Kidney capillary endothelial cell (primary cell): ENCODE measurements at regions not wholly inside any gene's neighbourhood (a gene's known extent, or its start where the extent isn't known, plus 50 kb on each side); places are given as distances from the start of the nearest gene placed in this dataset.
"Not testable (repeated sequence)": the region's sequence is repeated elsewhere in the genome, so short reads cannot be mapped to it uniquely, and the experiment has no call there.

ENCODE experiments used
- DNase-seq: peaks from one replicate; pipeline ENCODE4 v3.0.0-alpha.2; 2018; ENCODE audit warnings: low spot score

DNA sequence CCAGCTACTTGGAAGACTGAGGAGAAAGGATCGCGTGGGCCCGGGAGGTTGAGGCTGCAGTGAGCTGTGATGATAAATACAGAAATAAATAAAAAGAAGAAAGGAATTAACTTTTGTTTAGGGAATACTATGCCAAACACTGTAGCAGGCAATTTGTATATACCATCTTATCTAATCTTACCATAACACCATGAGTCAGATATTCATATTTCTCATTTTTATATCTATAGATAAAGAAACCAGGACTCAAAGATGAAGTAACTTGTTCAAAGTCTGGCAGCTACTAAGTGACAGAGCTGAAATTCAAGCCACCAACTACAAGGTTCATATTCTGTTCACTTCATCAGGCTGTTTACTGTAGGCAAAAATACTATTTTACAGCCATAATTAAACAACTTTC, 119.2 kb upstream of the SLC39A10 start:
- no peak for DNase-seq

DNA sequence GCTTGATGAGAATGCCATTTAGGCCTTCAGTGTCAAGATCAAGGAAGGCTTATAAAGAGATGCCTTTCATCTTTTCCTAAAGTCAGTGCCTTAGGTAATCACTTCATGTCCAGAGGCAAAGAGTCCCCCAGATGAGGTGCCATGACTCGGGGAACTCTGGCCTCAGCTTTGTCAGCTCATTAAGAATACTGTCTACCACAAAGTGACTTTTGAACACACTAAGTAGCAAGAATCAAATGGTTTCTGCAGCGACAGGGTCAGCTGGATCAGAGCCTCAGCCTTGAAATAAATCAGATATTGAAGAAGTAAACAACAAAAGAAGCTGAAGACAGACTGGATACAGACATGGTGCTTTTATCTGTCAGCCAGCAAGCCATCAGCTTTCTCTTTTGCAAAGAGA, 120.1 kb upstream of the SLC39A10 start:
- no peak for DNase-seq

DNA sequence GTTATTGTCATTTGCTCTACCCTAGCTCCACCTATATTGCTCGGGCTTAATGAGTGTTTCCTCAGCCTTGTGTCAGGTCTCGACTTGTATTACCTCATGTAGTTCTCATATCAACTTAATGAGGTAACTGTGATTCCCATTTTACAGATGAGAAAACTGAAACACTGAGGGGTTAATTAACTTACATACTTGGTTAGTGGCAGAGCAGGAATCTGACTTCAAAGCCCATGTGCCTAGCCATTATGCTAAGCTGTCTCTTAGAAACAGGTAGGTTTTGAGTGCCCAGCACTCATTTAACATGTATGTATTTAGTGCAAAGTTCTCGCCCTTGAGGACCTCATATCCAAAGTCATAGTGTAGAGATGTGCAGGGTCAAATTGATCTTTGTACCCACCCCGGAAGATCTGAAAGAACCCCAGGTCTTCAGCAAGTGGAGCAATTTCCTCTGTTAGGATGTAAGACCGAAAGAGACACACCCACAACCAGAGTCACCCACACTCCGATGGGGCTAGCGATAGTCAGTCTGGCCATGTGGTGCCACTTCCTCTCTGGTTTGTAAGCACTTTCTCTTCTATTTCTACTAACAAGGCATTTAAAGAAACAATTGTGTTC, 121.0 kb upstream of the SLC39A10 start:
- DNase-seq = no peak

DNA sequence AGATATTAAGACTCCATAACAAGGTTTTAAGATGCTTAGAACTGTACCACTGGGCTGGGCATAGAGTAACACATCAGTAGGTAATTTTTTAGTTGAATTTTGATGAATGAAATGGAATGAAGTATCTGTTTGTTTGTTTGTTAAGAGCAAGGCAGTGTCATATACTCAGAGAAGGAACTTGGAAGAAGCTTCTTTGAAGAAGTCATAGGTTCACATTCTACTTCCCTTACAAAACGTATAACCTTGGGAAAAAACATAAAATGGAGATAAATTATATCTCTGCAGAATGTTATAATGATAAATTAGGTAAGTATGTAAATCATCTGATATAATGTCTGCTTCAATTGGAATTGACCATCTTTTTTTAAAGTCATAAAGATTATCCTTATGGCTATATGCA, 122.1 kb upstream of the SLC39A10 start:
- DNase-seq = no peak

DNA sequence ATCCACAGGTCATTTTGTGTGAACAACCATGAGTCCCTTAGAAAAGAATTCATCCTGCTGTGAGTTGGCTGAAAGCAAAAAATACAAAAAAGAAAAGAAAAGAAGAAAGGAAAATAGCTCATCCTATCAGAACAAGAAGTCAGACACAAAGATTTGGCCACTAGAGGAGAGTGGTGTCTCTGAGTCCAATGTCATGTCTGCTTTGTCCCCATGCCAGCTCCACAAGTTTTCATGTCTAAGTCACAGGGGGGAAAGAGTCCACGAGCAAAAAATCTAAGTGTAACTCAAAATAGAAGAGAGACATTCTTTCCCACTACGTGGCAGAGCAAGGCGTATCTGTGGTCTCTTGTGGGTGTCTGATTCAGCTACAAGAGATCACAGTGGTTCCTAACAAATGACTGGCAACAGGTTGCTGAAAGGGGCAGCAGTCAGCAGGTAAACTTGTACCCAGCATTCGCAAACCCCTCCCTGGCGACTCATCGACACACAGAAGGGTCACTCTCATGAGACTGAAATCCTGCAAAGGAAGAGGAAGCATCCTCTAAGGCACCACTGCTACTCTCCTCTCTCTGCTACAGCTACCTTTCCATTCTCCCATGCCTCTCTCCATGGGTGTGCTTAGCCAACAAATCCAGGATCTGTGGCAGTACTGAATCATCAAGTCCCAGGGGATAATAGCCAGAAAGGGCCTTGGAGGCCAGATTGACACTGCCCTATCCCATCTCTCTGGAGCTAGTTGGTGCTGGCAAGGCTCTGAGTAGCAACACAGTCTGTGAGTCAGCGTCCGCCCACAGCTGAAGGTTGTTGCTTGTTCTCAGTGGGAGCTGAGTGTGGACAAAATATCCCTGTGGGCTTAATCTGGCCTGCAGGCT, 123.0 kb upstream of the SLC39A10 start:
- DNase-seq = no peak

DNA sequence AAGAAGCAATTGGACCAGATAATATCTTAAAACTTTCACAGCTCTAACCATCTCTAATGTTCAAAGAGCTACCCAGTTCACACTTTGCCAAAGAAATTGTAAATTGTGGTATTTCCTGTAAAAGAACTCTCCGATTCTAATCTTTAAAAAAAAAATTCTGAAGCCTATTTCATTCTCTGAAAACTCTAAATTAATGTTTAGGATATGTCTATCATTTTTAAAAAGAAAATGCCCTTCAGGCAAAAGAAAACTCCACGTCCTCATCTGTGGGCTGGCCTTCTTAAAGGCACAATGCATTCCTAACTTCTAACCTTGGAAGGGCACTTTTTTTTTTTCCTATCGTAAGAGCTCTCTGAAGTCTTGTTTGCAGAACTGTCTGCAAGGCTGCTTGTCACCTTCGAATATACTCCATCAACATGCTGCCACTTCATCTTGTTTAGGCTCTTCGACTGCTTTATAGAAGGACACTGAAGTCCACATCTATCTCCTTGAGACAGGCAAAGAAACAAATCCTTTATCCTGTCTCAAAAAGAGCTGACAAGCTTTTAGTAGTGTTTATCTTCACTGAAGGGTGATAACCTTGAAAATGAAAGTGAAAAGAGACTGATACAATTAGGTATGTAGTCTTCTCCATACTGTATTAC, 124.3 kb upstream of the SLC39A10 start:
- no peak for DNase-seq

DNA sequence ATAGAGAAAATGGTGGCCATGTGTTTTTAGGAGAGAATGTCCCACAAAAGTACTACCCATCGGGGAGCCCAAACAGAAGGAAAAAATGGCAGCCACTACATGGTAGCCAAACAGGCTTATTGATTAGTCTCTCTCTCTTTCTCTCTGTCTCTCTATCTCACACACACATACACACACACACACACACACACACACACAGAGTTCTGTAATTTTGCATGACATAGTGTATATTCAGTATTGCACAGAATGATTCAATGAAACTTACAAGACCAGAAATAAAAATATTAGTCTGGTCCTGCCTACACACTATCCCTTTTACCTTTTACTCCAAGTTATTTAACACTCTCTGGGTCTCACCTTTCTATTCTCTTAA, 124.8 kb upstream of the SLC39A10 start:
- DNase-seq = no peak

DNA sequence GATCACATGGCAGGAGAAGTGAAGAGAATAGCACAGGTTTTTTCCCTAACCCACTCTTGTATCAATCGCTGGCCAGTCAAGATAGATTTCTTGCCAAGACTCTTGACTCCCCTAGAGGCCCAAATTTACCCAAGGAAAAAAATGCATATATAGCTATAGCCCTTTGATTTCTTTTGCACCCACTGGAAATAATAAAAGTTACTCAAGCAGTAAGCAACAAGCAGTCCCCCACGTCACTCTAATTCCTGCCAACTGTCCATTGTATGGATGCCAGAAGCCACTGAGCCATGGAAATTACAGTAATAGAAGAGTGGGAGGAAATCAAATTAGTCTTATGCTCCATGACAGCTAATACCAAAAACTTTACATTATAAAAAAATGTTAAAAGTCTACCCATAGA, 125.3 kb upstream of the SLC39A10 start:
- no peak for DNase-seq

DNA sequence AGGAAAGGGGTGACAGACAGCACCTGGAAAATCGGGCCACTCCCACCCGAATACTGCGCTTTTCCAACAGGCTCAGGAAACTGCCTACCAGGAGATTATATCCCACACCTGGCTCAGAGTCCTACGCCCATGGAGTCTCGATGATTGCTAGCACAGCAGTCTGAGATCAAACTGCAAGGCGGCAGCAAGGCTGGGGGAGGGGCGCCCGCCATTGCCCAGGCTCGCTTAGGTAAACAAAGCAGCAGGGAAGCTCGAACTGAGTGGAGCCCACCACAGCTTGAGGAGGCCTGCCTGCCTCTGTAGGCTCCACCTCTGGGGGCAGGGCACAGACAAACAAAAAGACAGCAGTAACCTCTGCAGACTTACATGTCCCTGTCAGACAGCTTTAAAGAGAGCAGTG, 133.8 kb upstream of the SLC39A10 start:
- not testable (repeated sequence) for DNase-seq

DNA sequence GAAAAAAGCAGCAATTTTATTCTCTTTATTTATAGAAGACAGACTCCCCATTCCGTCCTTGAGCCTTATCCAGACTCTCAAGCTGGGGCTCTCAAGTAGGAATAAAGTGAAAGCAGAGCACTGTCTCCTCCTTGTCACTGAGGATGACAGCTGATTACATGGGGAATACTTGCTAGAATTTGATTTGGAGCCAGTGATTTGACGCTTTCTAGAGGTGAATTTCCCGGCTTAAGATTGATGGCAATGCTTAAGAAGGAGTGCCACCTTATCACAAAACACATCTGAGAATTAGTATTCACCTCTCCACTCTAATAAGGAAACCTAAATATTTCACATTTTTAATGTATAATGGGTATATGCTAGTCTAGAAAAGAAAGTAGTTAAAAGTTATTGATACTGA, 135.4 kb upstream of the SLC39A10 start:
- no peak for DNase-seq

DNA sequence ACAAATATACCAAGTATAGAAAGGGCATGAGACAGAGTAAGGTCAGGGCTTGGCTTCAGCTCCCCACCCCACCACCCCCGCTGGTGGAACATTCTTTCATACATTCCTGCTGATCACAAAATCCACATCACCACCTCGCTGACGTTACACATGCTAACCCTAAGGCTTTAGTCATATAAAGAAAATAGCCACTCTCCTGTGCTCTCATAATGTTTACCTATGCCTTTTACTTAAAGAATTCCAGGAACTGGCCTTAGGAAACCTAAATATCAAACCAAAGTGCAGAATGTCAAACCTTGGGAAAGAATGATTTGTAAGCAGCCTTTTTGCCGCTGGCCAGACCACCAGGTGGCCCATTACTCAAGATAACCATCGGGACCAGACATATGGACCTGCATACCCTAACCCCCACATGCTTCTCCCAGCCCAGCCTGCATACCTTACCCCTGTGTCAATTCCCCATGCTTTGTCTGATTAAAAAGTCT, 136.3 kb upstream of the SLC39A10 start:
- no peak for DNase-seq

DNA sequence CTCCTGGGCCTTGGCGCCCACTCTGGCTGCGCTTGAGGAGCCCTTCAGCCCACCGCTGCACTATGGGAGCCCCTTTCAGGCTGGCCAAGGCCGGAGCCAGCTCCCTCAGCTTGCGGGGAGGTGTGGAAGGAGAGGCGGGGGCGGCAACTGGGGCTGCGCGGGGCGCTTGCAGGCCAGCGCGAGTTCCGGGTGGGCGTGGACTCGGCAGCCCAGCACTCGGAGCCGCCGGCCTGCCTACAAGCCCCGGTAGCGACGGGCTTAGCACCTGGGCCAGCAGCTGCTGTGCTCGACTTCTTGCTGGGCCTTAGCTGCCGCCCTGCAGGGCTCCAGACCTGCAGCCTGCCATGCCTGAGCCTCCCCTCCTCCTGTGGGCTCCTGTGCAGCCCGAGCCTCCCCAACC, 141.5 kb upstream of the SLC39A10 start:
- no peak for DNase-seq

DNA sequence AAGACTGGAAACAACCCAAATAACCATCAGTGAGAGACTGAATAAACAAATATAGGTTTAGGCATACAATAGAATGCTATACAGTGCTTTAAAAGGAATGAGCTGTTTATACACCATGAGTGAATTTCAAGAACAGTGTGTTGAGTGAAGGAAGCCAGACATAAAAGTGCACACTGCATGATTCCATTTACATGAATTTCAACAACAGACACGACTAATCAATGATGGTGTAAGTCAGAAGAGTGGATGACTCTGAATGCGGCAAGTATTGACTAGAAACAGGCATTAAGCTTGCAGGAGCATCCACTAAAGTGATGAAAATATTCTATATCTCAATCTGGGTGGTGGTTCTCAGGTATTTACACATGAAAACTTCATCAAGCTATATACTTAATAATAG, 142.7 kb upstream of the SLC39A10 start:
- no peak for DNase-seq

DNA sequence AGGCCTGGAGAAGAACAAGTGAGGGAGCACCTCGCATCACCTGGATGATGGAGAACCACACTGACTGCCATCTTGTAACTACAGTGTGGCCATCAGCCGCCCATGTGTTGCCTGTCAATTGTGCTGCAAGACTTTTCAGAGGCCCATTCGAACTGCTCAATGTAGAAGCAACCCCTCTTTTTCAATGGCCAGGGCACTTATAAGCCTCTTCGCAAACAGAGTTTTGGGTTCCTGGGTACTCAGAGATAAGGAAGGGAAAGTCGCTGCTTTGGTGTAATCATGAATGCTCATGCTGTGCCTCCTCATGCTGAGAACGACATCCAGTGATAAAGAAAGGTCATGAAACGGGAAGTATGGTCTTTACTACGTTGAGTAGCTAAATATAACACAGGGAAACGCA, 143.9 kb upstream of the SLC39A10 start:
- DNase-seq = no peak

DNA sequence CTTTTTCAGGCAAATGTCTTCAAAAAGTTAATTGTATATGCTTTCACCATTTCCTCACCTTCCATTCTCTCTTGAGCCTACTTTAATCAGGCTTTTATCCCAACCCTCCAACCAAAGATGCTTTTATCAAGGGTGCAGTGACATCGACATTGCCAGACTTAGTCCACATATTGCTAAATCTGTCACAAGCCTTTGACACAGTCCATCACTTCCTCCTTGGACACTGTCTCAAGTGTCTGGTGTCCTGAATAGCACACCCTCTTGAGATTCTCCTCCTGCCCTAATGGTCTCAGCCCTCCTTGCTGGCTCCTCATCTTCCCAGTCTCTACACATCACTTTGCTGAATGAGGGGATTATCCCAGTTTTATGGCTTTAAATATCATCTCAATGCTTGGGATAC, 147.5 kb upstream of the SLC39A10 start:
- no peak for DNase-seq

DNA sequence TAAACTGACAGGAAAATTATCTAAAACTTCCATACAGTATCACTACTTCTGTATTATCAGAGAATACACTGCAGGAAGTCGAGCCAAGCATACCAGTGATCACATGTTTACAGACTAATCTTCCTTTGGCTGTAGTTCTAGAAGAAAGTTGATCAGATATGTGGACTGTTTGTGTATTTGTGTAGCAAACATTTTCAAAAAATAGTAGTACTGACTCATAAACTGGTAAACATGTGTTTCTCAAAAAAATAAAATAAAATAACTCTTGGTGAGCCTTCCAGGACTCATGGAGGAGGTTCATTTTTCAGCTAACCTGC, 148.9 kb upstream of the SLC39A10 start:
- DNase-seq = no peak

DNA sequence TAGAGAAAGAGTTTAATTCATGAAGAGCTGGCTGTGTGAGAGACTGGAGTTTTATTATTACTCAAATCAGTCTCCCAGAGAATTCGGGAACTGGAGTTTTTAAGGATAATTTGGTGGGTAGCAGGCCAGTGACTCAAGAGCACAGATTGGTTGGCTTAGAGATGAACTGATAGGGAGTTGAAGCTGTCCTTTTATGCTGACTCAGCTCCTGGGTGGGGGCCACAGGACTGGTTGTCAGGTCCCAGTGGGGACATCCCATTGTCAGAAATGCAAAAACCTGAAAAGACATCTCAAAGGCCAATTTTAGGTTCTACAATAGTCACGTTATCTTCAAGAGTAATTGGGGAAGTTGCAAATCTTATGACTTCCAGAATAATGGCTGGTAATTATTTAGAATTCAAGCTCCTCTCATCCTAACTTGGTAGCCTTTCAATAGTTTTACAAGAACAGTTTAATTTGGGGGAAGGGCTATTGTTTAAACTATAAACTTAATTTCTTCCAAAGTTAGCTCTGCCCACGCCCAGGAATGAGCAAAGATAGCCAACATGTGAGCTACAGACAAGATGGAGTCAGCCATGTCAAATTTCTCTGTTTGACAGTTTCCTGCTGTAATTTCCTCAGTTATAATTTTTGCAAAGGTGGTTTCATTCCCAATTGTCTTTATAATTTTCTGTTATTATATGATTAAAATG, 149.4 kb upstream of the SLC39A10 start:
- no peak for DNase-seq

DNA sequence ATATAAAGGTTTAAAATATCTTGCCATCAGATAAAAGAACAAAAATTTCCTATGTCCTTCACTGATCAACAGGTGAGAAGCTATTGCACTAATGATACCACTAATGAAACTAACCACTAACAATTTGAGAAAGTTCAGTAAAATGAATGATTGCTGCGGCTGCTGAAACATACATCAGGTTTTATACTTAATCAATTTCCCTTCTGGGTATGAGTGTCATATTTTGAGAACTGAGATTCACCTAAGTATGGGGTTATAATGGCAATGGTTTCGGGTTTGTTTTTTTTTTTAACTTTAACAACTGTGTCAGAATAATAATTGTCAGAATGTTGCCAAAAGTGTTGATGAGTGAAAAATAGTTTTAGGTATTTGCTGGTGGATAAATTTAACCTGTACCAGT, 151.3 kb upstream of the SLC39A10 start:
- no peak for DNase-seq

DNA sequence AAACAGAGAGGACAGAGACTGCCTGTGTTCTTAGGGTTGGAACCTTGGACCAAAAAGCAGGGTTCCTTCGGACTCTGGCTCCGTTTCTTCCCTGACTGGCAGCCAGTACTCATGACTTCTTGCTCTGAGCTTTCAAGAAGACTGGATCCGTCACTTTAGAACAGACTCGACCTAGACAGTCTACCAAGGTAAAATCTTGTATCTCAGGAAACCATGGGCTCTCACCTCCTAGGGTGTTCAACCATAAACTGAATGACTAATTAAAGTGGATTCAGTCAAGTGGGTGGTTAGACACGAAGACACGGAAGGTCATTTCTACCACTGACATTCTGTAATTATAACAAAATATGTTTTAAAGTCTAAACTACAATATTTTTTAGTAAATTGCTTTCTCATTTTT, 153.8 kb upstream of the SLC39A10 start:
- DNase-seq = no peak

DNA sequence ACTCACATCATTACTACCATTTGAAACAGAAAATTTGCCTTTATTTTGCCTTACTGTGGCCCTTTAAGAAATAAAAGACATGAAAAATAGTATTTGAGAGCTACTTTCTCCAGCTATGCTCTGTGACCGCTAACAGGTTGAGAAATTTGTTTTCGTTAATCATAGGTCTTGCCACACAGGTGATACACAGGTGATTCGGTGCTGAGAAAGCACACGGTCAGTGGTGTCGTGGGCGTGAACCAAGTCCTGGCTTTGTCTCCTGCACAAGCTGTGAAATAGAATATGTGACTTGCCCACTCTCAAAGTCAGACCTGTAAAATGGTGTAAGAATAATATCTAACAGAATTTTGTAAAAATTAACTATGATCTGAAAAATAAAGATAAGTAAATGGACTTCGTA, 155.3 kb upstream of the SLC39A10 start:
- no peak for DNase-seq

DNA sequence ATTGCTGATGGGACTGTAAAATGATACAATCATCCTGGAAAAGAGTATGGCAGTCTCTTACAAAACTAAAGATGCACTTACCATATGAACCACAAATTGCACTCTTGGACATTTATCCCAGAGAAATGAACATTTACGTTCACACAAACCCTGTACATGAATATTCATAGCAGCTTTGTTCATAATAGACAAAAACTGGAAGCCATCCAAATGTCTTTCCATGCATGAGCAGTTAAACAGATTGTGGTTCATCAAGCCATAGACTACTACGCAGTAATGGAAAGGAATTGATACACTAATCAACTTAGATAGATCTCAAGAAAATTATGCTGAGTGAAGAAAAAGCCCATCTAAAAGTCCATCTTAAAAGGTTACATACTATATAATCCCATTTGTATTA, 156.1 kb upstream of the SLC39A10 start:
- no peak for DNase-seq

DNA sequence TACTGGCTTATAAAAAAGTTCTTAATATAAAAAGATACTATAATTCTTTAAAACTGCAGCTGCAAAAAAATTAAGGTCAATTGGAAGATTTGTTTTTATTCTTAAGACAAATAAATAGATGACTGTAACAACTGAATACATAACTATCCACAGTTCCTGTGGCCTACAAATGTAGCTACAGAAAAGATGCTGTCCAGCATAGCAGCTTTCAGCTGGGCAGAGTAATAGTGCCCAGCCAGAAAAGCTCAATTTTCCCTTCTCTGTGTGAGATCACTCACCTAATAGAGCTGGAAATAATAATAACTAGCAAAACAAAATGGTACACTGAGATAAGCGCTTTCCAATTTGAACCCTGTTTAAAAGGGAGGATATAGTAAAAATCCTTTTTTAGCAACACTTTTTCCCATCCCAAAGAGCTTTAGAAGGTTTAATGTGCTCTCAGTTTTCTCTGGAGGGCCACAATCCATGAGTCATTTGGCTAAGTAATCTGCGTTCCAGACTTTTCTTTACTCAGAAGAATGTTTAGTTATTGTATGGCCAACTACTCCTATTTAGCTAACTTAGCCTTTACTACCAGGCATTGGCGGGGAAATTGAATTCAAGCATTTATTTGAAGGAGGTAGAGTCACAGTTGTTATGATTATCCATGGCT, 158.1 kb upstream of the SLC39A10 start:
- no peak for DNase-seq
